Mucosa of descending colon (tissue), 3 donors: ENCODE measurements at regions not wholly inside any gene's neighbourhood (a gene's known extent, or its start where the extent isn't known, plus 50 kb on each side); places are given as distances from the start of the nearest gene placed in this dataset.

Experiments used
- ATAC-seq: fragments of 200-7000 bp; cut with Tn5 transposase; one replicate; pipeline ENCODE4 v1.9.1; 2020; ENCODE audit warnings: mild to moderate bottlenecking, moderate library complexity
- DNase-seq, 3 donors: peaks; one replicate each; pipeline ENCODE4 v3.0.0-alpha.2; 2020
- H3K36me3 ChIP-seq: fragments of 200-600 bp; one replicate; pipeline ENCODE4 v1.8.0; 2021; ENCODE audit warnings: low read depth, mild to moderate bottlenecking
- H3K4me1 ChIP-seq: fragments of 200-600 bp; one replicate; pipeline ENCODE4 v1.8.0; 2021; ENCODE audit warnings: low read depth, mild to moderate bottlenecking
- H3K4me3 ChIP-seq: fragments of 200-600 bp; one replicate; pipeline ENCODE4 v1.8.0; 2021; ENCODE audit warnings: mild to moderate bottlenecking
- H3K9me3 ChIP-seq: fragments of 200-600 bp; one replicate; pipeline ENCODE4 v1.8.0; 2021; ENCODE audit warnings: mild to moderate bottlenecking
- intact Hi-C, 2 donors: fragments of 100-400 bp; cut with DNase I in 1 of 2; cut with micrococcal nuclease in 1 of 2; formaldehyde crosslinking; loops; one replicate each; pipeline versions ENCODE4 v1.11.0 to v1.11.1; 2022; cut with DNase I, micrococcal nuclease
- TF ChIP-seq, protein P1 (sequence below): fragments of 200-600 bp; IDR thresholded peaks from one replicate; pipeline ENCODE4 v1.8.0; 2022; ENCODE audit warnings: antibody characterized with exemption, mild to moderate bottlenecking
- donor health status: DM: no; HTN: no; CAD: no; lungs with moderate emphysema.
- donor health status: DM: no; HTN: no; CAD: no.
- donor health status: DM: no; HTN: yes; CAD: no.

DNA sequence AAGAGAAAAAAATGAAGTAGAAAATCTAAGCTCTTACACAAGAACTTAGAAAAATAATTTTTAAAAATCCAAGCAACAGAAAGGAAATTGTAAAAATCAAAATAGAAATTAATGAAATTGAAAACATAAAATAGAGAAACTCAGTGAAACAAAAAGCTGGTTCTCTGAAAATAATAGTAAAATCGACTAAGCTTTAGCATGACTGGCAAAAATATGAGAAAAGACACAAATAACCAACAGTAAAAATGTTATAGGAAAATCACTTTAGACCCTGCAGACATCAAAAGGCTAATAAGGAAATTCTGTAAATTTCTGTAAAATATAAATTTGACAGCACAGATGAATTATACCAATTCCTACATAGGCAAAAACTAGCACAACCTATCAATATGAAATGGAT is 768.9 kb upstream of the LRRTM1 start:
- TF ChIP-seq, protein P1, sequence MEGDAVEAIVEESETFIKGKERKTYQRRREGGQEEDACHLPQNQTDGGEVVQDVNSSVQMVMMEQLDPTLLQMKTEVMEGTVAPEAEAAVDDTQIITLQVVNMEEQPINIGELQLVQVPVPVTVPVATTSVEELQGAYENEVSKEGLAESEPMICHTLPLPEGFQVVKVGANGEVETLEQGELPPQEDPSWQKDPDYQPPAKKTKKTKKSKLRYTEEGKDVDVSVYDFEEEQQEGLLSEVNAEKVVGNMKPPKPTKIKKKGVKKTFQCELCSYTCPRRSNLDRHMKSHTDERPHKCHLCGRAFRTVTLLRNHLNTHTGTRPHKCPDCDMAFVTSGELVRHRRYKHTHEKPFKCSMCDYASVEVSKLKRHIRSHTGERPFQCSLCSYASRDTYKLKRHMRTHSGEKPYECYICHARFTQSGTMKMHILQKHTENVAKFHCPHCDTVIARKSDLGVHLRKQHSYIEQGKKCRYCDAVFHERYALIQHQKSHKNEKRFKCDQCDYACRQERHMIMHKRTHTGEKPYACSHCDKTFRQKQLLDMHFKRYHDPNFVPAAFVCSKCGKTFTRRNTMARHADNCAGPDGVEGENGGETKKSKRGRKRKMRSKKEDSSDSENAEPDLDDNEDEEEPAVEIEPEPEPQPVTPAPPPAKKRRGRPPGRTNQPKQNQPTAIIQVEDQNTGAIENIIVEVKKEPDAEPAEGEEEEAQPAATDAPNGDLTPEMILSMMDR: no peak
- peaks cover 10% of the 10 kb centered on the region for H3K9me3 ChIP-seq
- DNase-seq (no peak), ATAC-seq (no peak)
- intact Hi-C loops: no loop called here
- no peak overlapping the region for H3K4me3 ChIP-seq
- H3K36me3 ChIP-seq: no peaks in the 10 kb centered on the region
- no peaks in the 10 kb centered on the region for H3K4me1 ChIP-seq

DNA sequence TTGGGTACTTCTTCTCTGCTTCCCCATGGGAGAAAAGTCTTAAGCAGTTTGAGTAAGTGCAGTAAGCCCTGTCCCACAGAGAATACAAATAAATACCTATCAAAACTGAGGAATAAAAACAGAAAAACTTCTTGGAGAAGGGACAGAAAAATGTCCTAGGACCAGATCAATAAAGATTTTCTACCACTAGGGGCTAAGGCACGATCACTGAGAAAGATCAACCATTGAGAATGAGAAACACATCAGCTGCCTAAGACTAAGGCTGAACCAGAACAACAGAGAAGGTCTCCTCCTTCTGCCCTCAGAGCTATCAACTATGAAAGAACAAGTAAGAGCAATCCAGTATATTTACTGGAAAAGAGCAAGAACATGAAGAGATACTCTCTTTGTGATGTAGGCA is 763.6 kb upstream of the LRRTM1 start:
- Histone ChIP-seq H3K9me3 (peaks cover 21% of the 10 kb centered on the region), H3K36me3 (no peaks in the 10 kb centered on the region), H3K4me1 (no peaks in the 10 kb centered on the region), H3K4me3 (no peak overlapping the region)
- DNase-seq (no peak), ATAC-seq (no peak)
- intact Hi-C loops: no loop called here
- TF ChIP-seq, protein P1: no peak

DNA sequence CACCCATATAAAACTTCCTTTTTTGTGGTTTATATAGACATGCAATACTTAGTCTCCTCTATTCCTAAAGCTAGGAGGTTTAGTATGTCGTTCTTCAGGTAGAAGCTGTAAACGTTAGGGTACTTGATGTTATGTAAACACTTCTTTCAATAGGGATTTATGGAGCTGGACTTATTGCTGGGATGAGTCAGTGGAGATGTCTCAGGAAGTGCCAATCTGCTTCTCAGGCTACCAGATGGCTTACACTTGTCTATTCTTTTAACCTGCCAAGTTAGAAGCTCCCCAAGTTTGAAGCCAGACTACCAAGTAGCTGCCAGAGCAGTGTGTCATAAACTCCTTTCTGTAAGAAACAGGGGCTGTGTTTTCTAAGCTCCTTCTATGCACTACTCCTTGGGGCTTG is 756.5 kb upstream of the LRRTM1 start:
- TF ChIP-seq, protein P1: no peak
- ATAC-seq (no peak), DNase-seq (no peak)
- peaks cover 10% of the 10 kb centered on the region for H3K9me3 ChIP-seq
- intact Hi-C loops: no loop called here
- no peak overlapping the region for H3K4me3 ChIP-seq
- no peaks in the 10 kb centered on the region for H3K36me3 ChIP-seq
- no peaks in the 10 kb centered on the region for H3K4me1 ChIP-seq

DNA sequence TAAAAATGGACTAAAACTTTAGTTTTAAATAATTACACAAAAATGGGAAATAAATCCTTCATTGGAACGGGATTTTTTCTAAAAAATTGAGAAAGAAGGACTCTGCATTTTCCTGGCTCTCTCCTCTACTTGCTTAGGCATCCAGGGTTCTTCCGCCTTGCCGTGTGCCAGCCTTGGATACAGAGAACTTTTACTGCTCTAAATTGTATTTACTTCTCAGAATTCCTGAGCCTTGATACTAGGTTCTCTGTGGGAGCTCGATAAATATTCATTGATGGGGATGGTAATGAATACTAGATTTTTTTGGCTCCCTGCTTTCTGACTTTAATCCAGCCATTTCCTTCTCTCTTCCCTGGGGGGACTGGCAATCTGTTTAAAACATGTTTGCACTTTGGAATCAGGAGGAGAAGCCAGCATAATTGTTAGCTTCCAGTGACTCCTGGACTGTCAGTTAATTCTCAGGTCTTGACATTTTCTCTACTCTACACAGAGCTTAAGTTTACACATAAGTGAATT is 746.1 kb upstream of the LRRTM1 start:
- no peak for ATAC-seq
- no peaks in the 10 kb centered on the region for H3K4me1 ChIP-seq
- no peak for DNase-seq
- TF ChIP-seq, protein P1: no peak
- peaks cover 7% of the 10 kb centered on the region for H3K9me3 ChIP-seq
- no peak overlapping the region for H3K4me3 ChIP-seq
- H3K36me3 ChIP-seq: no peaks in the 10 kb centered on the region
- intact Hi-C loops: no loop called here

DNA sequence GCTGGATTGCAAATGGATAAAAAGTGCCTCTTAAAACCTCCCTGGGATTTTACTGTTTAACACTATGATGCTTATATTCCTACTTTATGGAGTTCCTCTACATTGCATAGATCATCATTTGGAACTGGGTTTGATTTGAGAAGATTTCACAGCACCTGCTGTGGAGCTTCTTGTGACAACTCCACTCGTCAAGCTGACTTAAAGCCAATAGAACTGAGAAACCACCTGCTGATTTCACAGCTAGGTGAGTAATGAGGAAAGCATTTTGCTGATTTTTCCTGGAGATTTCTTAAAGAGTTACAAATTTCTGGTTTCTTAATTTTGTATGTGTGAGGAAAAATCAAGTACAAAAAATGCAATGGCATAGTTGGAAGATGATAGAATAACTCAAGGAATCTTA is 739.1 kb upstream of the LRRTM1 start:
- TF ChIP-seq, protein P1: no peak
- H3K9me3 ChIP-seq: peaks cover 5% of the 10 kb centered on the region
- H3K4me3 ChIP-seq: no peak overlapping the region
- H3K36me3 ChIP-seq: no peaks in the 10 kb centered on the region
- ATAC-seq (no peak), DNase-seq (no peak)
- H3K4me1 ChIP-seq: no peaks in the 10 kb centered on the region
- intact Hi-C loops: no loop called here

DNA sequence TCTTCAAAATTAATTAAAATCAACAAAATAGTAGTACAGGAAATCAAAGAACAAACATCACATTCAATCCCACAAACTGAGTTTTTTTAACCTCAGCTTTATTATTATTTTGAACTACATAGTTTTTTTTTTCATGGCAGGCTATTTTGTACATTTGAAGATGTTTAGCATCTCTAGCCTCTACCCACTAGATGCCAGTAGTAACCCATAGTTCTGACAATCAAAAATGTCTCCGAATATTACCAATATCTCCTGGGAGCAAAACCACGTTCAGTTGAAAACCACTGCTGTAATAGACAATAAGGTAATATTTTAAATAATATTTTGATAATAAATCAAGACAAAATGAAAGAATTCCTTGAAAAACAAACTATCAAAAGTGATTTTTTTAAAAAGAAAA is 702.6 kb upstream of the LRRTM1 start:
- TF ChIP-seq, protein P1: no peak
- no peak for ATAC-seq

More for the DNA sequence above, 702.6 kb upstream of the LRRTM1 start:
- H3K9me3 ChIP-seq: peaks cover 27% of the 10 kb centered on the region
- H3K36me3 ChIP-seq: no peaks in the 10 kb centered on the region
- DNase-seq: no peak
- intact Hi-C loops: no loop called here
- H3K4me1 ChIP-seq: no peaks in the 10 kb centered on the region
- no peak overlapping the region for H3K4me3 ChIP-seq
